ENCODE measurements at regions not wholly inside any gene's neighbourhood (a gene's known extent, or its start where the extent isn't known, plus 50 kb on each side); places are given as distances from the start of the nearest gene placed in this dataset.
A peak's percentile ranks its signal among the peaks of the same experiment; 100 is the strongest.

GRCh38 chr14:97620066-97620465 is 822.9 kb downstream of the VRK1 start:
- H3K27ac Mint-ChIP-seq: peak overlapping the region; percentile 74 to 85
- H3K36me3 Mint-ChIP-seq: peaks cover 13% of the 10 kb centered on the region
- no peaks in the 10 kb centered on the region for H3K27me3 Mint-ChIP-seq
- H3K4me1 Mint-ChIP-seq (ENCODE audit: low read depth in 2 of 2): peaks cover 23 to 44% of the 10 kb centered on the region in 2 donors
- peaks cover 3% of the 10 kb centered on the region for H3K9me3 Mint-ChIP-seq
- H3K4me3 Mint-ChIP-seq: peak overlapping the region; percentile 82
- DNase-seq (ENCODE audit: low spot score) (no peak), ATAC-seq (no peak)

- Mint-ChIP-seq H3K4me3 (no peak overlapping the region), H3K36me3 (peaks cover 6% of the 10 kb centered on the region), H3K4me1 (ENCODE audit: low read depth in 2 of 2) (peaks cover 12 to 24% of the 10 kb centered on the region in 2 donors), H3K9me3 (peaks cover 3% of the 10 kb centered on the region), H3K27me3 (no peaks in the 10 kb centered on the region), H3K27ac (no peak overlapping the region)
- ATAC-seq (no peak), DNase-seq (ENCODE audit: low spot score) (no peak)
These were observed 827.8 kb downstream of the VRK1 start for GRCh38 chr14:97624985-97625384.

- Mint-ChIP-seq H3K4me1 (ENCODE audit: low read depth in 2 of 2) (peaks cover 7 to 19% of the 10 kb centered on the region in 2 donors), H3K27ac (no peak overlapping the region), H3K27me3 (no peaks in the 10 kb centered on the region), H3K36me3 (peaks cover 6% of the 10 kb centered on the region), H3K9me3 (peaks cover 3% of the 10 kb centered on the region), H3K4me3 (no peak overlapping the region)
- DNase-seq (ENCODE audit: low spot score): no peak
- ATAC-seq: no peak
These were observed 828.3 kb downstream of the VRK1 start for GRCh38 chr14:97625477-97625876.

GRCh38 chr14:97626088-97626487 is 828.9 kb downstream of the VRK1 start:
- Mint-ChIP-seq H3K27me3 (peaks cover 0 to 3% of the 10 kb centered on the region in 2 donors), H3K4me1 (ENCODE audit: low read depth in 2 of 2) (peaks cover 3 to 13% of the 10 kb centered on the region in 2 donors), H3K36me3 (peaks cover 6% of the 10 kb centered on the region), H3K27ac (no peak overlapping the region), H3K4me3 (no peak overlapping the region), H3K9me3 (peaks cover 3% of the 10 kb centered on the region)
- no peak for ATAC-seq
- DNase-seq (ENCODE audit: low spot score): no peak

GRCh38 chr14:97630249-97630648 is 833.1 kb downstream of the VRK1 start:
- Mint-ChIP-seq H3K9me3 (no peaks in the 10 kb centered on the region), H3K36me3 (no peaks in the 10 kb centered on the region), H3K27ac (no peak overlapping the region), H3K4me3 (no peak overlapping the region), H3K27me3 (peaks cover 0 to 9% of the 10 kb centered on the region in 2 donors), H3K4me1 (ENCODE audit: low read depth in 2 of 2) (peaks cover 7 to 10% of the 10 kb centered on the region in 2 donors)
- no peak for DNase-seq (ENCODE audit: low spot score)
- no peak for ATAC-seq

GRCh38 chr14:97633131-97633738 is 836.1 kb downstream of the VRK1 start:
- peaks cover 0 to 15% of the 10 kb centered on the region in 2 donors for H3K27me3 Mint-ChIP-seq
- H3K4me3 Mint-ChIP-seq: no peak overlapping the region
- no peaks in the 10 kb centered on the region for H3K9me3 Mint-ChIP-seq
- DNase-seq (ENCODE audit: low spot score) (no peak), ATAC-seq (no peak)
- no peak overlapping the region for H3K27ac Mint-ChIP-seq
- no peaks in the 10 kb centered on the region for H3K36me3 Mint-ChIP-seq
- H3K4me1 Mint-ChIP-seq (ENCODE audit: low read depth in 2 of 2): peaks cover 21 to 25% of the 10 kb centered on the region in 2 donors

GRCh38 chr14:97634751-97635150 is 837.6 kb downstream of the VRK1 start:
- ATAC-seq (no peak), DNase-seq (ENCODE audit: low spot score) (no peak)
- peak overlapping the region; percentile 38 to 72 for H3K27ac Mint-ChIP-seq
- no peaks in the 10 kb centered on the region for H3K36me3 Mint-ChIP-seq
- H3K27me3 Mint-ChIP-seq: peaks cover 0 to 15% of the 10 kb centered on the region in 2 donors
- H3K4me1 Mint-ChIP-seq (ENCODE audit: low read depth in 2 of 2): peaks cover 30 to 37% of the 10 kb centered on the region in 2 donors
- no peaks in the 10 kb centered on the region for H3K9me3 Mint-ChIP-seq
- peak overlapping the region; percentile 88 for H3K4me3 Mint-ChIP-seq

GRCh38 chr14:97638864-97639263 is 841.7 kb downstream of the VRK1 start:
- Mint-ChIP-seq H3K36me3 (no peaks in the 10 kb centered on the region), H3K27me3 (peaks cover 0 to 11% of the 10 kb centered on the region in 2 donors), H3K4me1 (ENCODE audit: low read depth in 2 of 2) (peaks cover 42 to 49% of the 10 kb centered on the region in 2 donors), H3K27ac (peak overlapping the region; percentile 37 to 62), H3K9me3 (no peaks in the 10 kb centered on the region), H3K4me3 (peak overlapping the region; percentile 48)
- ATAC-seq (peak in 1 of 2 donors; percentile 52), DNase-seq (ENCODE audit: low spot score) (no peak)

GRCh38 chr14:97640031-97640430 is 842.8 kb downstream of the VRK1 start:
- Mint-ChIP-seq H3K4me3 (no peak overlapping the region), H3K27ac (peak overlapping the region in 1 of 2 donors; percentile 46), H3K9me3 (no peaks in the 10 kb centered on the region), H3K27me3 (peaks cover 0 to 8% of the 10 kb centered on the region in 2 donors), H3K36me3 (no peaks in the 10 kb centered on the region), H3K4me1 (ENCODE audit: low read depth in 2 of 2) (peaks cover 36 to 41% of the 10 kb centered on the region in 2 donors)
- DNase-seq (ENCODE audit: low spot score) (no peak), ATAC-seq (no peak)

- DNase-seq (ENCODE audit: low spot score): no peak
- no peak overlapping the region for H3K4me3 Mint-ChIP-seq
These were observed 844.6 kb downstream of the VRK1 start for GRCh38 chr14:97641827-97642226.

GRCh38 chr14:97642631-97643030 is 845.4 kb downstream of the VRK1 start:
- Mint-ChIP-seq H3K27me3 (peaks cover 0 to 2% of the 10 kb centered on the region in 2 donors), H3K9me3 (no peaks in the 10 kb centered on the region), H3K36me3 (no peaks in the 10 kb centered on the region), H3K4me3 (no peak overlapping the region), H3K27ac (no peak overlapping the region), H3K4me1 (ENCODE audit: low read depth in 2 of 2) (peaks cover 26 to 30% of the 10 kb centered on the region in 2 donors)
- DNase-seq (ENCODE audit: low spot score): no peak
- ATAC-seq: no peak

More at GRCh38 chr14:97641827-97642226, 844.6 kb downstream of the VRK1 start:
- peak overlapping the region in 1 of 2 donors; percentile 47 for H3K27ac Mint-ChIP-seq
- H3K27me3 Mint-ChIP-seq: peaks cover 0 to 8% of the 10 kb centered on the region in 2 donors
- H3K36me3 Mint-ChIP-seq: no peaks in the 10 kb centered on the region
- peaks cover 34 to 38% of the 10 kb centered on the region in 2 donors for H3K4me1 Mint-ChIP-seq (ENCODE audit: low read depth in 2 of 2)
- no peak for ATAC-seq
- no peaks in the 10 kb centered on the region for H3K9me3 Mint-ChIP-seq

- no peak for DNase-seq (ENCODE audit: low spot score)
- ATAC-seq: no peak
- H3K4me3 Mint-ChIP-seq: no peak overlapping the region
- H3K4me1 Mint-ChIP-seq (ENCODE audit: low read depth in 2 of 2): peaks cover 13 to 14% of the 10 kb centered on the region in 2 donors
- H3K27me3 Mint-ChIP-seq: peaks cover 0 to 5% of the 10 kb centered on the region in 2 donors
- no peaks in the 10 kb centered on the region for H3K9me3 Mint-ChIP-seq
- no peak overlapping the region for H3K27ac Mint-ChIP-seq
- H3K36me3 Mint-ChIP-seq: no peaks in the 10 kb centered on the region
These were observed 847.2 kb downstream of the VRK1 start for GRCh38 chr14:97644365-97644764.

GRCh38 chr14:97649752-97650151 is 852.6 kb downstream of the VRK1 start:
- Mint-ChIP-seq H3K4me3 (no peak overlapping the region), H3K36me3 (no peaks in the 10 kb centered on the region), H3K9me3 (no peaks in the 10 kb centered on the region), H3K27me3 (peaks cover 0 to 7% of the 10 kb centered on the region in 2 donors), H3K4me1 (ENCODE audit: low read depth in 2 of 2) (no peaks in the 10 kb centered on the region), H3K27ac (no peak overlapping the region)
- ATAC-seq: no peak
- DNase-seq (ENCODE audit: low spot score): no peak

- no peak for DNase-seq (ENCODE audit: low spot score)
- peaks cover 0 to 4% of the 10 kb centered on the region in 2 donors for H3K27me3 Mint-ChIP-seq
These were observed 858.2 kb downstream of the VRK1 start for GRCh38 chr14:97655169-97655948.

More at GRCh38 chr14:97655169-97655948, 858.2 kb downstream of the VRK1 start:
- H3K9me3 Mint-ChIP-seq: no peaks in the 10 kb centered on the region
- no peak for ATAC-seq
- no peak overlapping the region for H3K4me3 Mint-ChIP-seq
- peaks cover 0 to 3% of the 10 kb centered on the region in 2 donors for H3K4me1 Mint-ChIP-seq (ENCODE audit: low read depth in 2 of 2)
- H3K27ac Mint-ChIP-seq: no peak overlapping the region
- no peaks in the 10 kb centered on the region for H3K36me3 Mint-ChIP-seq

Measured in natural killer cell treated with Interleukin-12 subunit alpha and Interleukin-12 subunit beta and Interleukin-15 and Interleukin-18, amount 100 ng/mL, for 72 hours (primary cell).